ENCODE measurements at regions not wholly inside any gene's neighbourhood (a gene's known extent, or its start where the extent isn't known, plus 50 kb on each side); places are given as distances from the start of the nearest gene placed in this dataset.

GRCh38 chr7:81209059-81209458 is 290.2 kb upstream of the SEMA3C start:
- POLR2A ChIA-PET: no interaction called here
- CTCF ChIA-PET: no interaction called here
- no peak for DNase-seq (ENCODE audit: extremely low spot score)
- TF ChIP-seq FOXK2 (IDR thresholded peaks at IDR 0.05) (no peak), FOXM1 (IDR thresholded peaks at IDR 0.05; ENCODE audit: borderline replicate concordance) (no peak), ZNF384 (IDR thresholded peaks at IDR 0.05) (no peak), SUZ12 (IDR thresholded peaks at IDR 0.05) (no peak), HDGF (IDR thresholded peaks at IDR 0.05; ENCODE audit: borderline replicate concordance) (no peak)

- no peak for TF ChIP-seq FOXA1 (IDR thresholded peaks at IDR 0.05)
- no peak for TF ChIP-seq ZNF384 (IDR thresholded peaks at IDR 0.05)
- no peak for TF ChIP-seq FOXK2 (IDR thresholded peaks at IDR 0.05)
- TF ChIP-seq L3MBTL2 (conservative IDR thresholded peaks at IDR 0.05): no peak
- no peak for TF ChIP-seq ARNT (IDR thresholded peaks at IDR 0.05)
- TF ChIP-seq NFRKB (IDR thresholded peaks at IDR 0.05): no peak
- ChIA-PET CTCF (interaction anchor here (0.9 kb wide), 1 partner anchor 21 kb away, joined by 3 read pairs; no protein-coding TSS in a partner anchor), POLR2A (no interaction called here)
- no peak for DNase-seq (ENCODE audit: extremely low spot score)
Measured at GRCh38 chr7:81207801-81208200, 288.9 kb upstream of the SEMA3C start.

DNA sequence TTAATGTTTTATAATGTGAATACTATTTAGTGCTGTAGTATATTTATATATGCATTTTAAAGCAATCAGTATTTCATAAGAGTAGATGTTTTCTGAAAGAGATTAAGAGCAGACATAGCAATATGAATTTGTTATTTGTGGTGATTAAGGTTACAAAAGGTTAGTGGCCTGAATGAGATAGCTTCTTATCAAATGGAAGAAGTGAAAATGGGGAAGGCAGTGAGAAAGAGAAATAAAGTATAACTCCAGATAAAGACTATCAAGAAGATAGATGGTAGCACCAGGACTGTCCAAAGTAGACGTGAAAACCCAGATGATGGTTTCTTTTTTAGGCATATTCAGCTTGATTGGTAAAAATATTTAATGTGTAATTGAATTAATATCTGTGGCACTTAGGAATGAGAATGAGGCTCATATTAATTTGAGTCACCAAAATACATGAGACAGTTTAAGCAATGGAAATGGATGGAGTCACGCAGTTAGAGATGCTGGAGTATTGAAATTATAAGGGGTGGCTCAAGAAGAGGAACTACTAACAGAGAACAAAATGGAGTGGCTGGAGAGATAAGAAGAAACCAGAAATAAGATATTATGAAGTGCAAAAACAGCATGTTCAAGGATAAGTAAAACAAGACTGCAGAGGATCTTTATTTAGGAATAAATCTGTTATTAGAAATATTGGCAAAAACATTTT is 288.0 kb upstream of the SEMA3C start:
- TF ChIP-seq HDGF (IDR thresholded peaks at IDR 0.05; ENCODE audit: borderline replicate concordance) (no peak), NFRKB (IDR thresholded peaks at IDR 0.05) (no peak), FOXM1 (IDR thresholded peaks at IDR 0.05; ENCODE audit: borderline replicate concordance) (no peak), FOXK2 (IDR thresholded peaks at IDR 0.05) (no peak), LEF1 (IDR thresholded peaks at IDR 0.05; ENCODE audit: borderline replicate concordance) (no peak), CTBP1 (IDR thresholded peaks at IDR 0.05; ENCODE audit: borderline replicate concordance) (no peak), BHLHE40 (IDR thresholded peaks at IDR 0.05; ENCODE audit: borderline replicate concordance) (no peak)
- TF ChIP-seq, protein P1, sequence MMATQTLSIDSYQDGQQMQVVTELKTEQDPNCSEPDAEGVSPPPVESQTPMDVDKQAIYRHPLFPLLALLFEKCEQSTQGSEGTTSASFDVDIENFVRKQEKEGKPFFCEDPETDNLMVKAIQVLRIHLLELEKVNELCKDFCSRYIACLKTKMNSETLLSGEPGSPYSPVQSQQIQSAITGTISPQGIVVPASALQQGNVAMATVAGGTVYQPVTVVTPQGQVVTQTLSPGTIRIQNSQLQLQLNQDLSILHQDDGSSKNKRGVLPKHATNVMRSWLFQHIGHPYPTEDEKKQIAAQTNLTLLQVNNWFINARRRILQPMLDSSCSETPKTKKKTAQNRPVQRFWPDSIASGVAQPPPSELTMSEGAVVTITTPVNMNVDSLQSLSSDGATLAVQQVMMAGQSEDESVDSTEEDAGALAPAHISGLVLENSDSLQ (IDR thresholded peaks at IDR 0.05): no peak
- POLR2A ChIA-PET: no interaction called here
- DNase-seq (ENCODE audit: extremely low spot score): no peak
- CTCF ChIA-PET: no interaction called here

GRCh38 chr7:81206217-81206616 is 287.4 kb upstream of the SEMA3C start:
- no peak for DNase-seq (ENCODE audit: extremely low spot score)
- CTCF ChIA-PET: no interaction called here
- POLR2A ChIA-PET: no interaction called here
- TF ChIP-seq ARNT (IDR thresholded peaks at IDR 0.05) (no peak), TARDBP (IDR thresholded peaks at IDR 0.05) (no peak), LEF1 (IDR thresholded peaks at IDR 0.05; ENCODE audit: borderline replicate concordance) (no peak)

DNA sequence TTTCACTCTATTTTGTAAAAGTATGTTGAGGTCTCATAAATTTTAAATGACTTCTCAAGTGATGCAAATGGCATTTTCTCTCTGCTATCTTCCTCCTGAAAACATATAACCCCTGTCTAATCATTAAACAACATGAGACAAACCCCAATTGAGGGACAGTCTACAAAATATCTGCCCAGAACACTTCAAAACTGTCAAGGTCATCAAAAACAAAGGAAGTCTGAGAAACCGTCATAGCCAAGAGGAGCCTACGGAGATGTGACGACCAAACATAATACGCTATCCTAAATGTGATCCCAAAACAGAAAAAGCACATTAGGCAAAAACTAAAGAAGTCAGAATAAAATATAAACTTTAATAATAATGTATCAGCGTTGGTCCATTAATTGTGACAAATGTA is 282.3 kb upstream of the SEMA3C start:
- no peak for TF ChIP-seq NFRKB (IDR thresholded peaks at IDR 0.05)
- TF ChIP-seq HDGF (IDR thresholded peaks at IDR 0.05; ENCODE audit: borderline replicate concordance): no peak
- TF ChIP-seq BHLHE40 (IDR thresholded peaks at IDR 0.05; ENCODE audit: borderline replicate concordance): no peak
- no peak for TF ChIP-seq L3MBTL2 (conservative IDR thresholded peaks at IDR 0.05)
- TF ChIP-seq ARNT (IDR thresholded peaks at IDR 0.05): no peak
- TF ChIP-seq CTBP1 (IDR thresholded peaks at IDR 0.05; ENCODE audit: borderline replicate concordance): no peak
- TF ChIP-seq SP1 (IDR thresholded peaks at IDR 0.05): no peak
- TF ChIP-seq TARDBP (IDR thresholded peaks at IDR 0.05): no peak

GRCh38 chr7:81198766-81199165 is 279.9 kb upstream of the SEMA3C start:
- CTCF ChIA-PET: no interaction called here

More for the DNA sequence above, 282.3 kb upstream of the SEMA3C start:
- POLR2A ChIA-PET: no interaction called here
- CTCF ChIA-PET: no interaction called here
- DNase-seq (ENCODE audit: extremely low spot score): no peak

DNA sequence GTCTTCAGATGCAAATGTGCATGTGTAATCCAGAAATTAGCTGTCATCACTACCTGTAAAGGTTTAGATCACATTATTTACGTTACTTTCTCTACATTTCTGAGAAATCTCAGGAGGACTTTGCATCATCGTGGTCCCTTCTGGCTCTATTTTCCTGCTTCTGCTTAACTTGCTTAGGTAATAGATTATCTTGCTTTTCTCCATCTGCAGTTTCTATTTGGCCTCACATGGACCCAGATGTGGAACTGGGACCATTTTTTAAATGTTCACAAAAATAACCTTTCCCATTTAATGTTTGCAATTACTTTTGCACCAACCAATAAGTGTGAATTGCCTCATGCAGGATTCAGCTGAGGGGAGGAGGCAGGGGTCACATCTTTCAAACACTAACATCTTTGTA is 278.4 kb upstream of the SEMA3C start:
- TF ChIP-seq, protein P1 (IDR thresholded peaks at IDR 0.05): no peak
- TF ChIP-seq FOXK2 (IDR thresholded peaks at IDR 0.05) (no peak), ZNF384 (IDR thresholded peaks at IDR 0.05) (no peak)
- DNase-seq (ENCODE audit: extremely low spot score): no peak
- ChIA-PET CTCF (no interaction called here), POLR2A (no interaction called here)

More at GRCh38 chr7:81198766-81199165, 279.9 kb upstream of the SEMA3C start:
- TF ChIP-seq NFRKB (IDR thresholded peaks at IDR 0.05) (no peak), ELF4 (IDR thresholded peaks at IDR 0.05) (no peak), ZNF384 (IDR thresholded peaks at IDR 0.05) (no peak), CTBP1 (IDR thresholded peaks at IDR 0.05; ENCODE audit: borderline replicate concordance) (no peak), FOXK2 (IDR thresholded peaks at IDR 0.05) (no peak), FOXM1 (IDR thresholded peaks at IDR 0.05; ENCODE audit: borderline replicate concordance) (no peak), BHLHE40 (IDR thresholded peaks at IDR 0.05; ENCODE audit: borderline replicate concordance) (no peak), LEF1 (IDR thresholded peaks at IDR 0.05; ENCODE audit: borderline replicate concordance) (no peak), SUZ12 (IDR thresholded peaks at IDR 0.05) (no peak), SP1 (IDR thresholded peaks at IDR 0.05) (no peak), ARNT (IDR thresholded peaks at IDR 0.05) (no peak), TARDBP (IDR thresholded peaks at IDR 0.05) (no peak), FOXA1 (IDR thresholded peaks at IDR 0.05) (no peak), L3MBTL2 (conservative IDR thresholded peaks at IDR 0.05) (no peak), HDGF (IDR thresholded peaks at IDR 0.05; ENCODE audit: borderline replicate concordance) (no peak)
- TF ChIP-seq, protein P1 (IDR thresholded peaks at IDR 0.05): no peak
- DNase-seq (ENCODE audit: extremely low spot score): no peak
- POLR2A ChIA-PET: no interaction called here

Measured in HEK293T (cell line).